Fibroblast of peridontal ligament (primary cell): ENCODE measurements at regions not wholly inside any gene's neighbourhood (a gene's known extent, or its start where the extent isn't known, plus 50 kb on each side); places are given as distances from the start of the nearest gene placed in this dataset.

ENCODE experiments used
- DNase-seq: peaks from one replicate; pipeline ENCODE4 v3.0.0-alpha.2; 2010; ENCODE audit errors: extremely low read depth

GRCh38 chr4:189021831-189022230 is 882.6 kb downstream of the TRIML1 start:
- DNase-seq = peak; percentile 35

DNA sequence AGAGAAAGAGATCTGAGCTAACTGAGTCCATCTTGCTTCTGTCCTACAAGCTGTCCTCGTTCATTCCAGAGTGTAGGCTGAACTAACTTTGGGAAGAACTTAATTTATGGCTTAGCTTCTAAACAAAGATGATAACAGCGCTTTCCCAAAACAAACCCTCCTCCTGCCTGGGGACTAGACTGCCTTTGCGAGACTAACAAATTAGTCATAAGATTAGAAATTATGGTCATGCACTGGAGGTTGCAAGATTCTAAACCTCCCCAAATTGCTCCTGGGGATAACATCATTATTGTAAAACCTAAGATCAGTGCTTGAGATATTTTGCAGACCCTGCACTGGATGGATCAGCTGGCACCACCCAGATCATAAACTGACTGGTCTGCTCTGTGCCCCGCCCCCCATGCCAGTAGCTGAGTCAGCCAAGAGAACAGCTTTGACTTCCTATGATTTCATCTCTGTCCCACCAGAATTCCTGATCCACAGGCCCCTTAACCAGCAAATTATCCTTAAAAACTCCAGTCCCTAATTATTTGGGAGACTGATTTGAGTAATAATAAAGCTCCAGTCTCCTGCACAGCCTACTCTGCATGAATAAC is 883.3 kb downstream of the TRIML1 start:
- DNase-seq = peak; percentile 60

- DNase-seq = no peak
Measured at GRCh38 chr4:189029976-189030504, 890.8 kb downstream of the TRIML1 start.

GRCh38 chr4:189032606-189033338 is 893.5 kb downstream of the TRIML1 start:
- no peak for DNase-seq

GRCh38 chr4:189033801-189034347 is 894.6 kb downstream of the TRIML1 start:
- no peak for DNase-seq

DNA sequence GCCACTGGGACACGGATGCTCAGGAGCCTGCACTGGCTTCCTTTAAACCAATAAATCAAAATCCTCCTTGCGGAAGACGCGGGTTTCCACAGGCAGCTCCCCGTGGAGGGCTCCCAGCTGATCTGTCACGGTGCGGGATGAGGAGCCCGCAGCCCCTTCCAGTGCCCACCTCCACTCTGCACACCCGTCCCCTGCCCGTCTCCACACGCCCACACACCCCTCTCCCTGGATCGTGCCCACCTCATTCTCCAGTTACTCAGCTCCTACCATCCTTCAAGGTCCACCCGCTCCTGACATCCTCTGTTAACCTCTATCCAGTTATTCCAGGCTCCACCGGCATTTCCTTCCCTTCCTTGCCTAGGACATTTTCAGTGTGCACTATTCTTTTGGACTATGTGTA is 895.9 kb downstream of the TRIML1 start:
- DNase-seq = no peak

DNA sequence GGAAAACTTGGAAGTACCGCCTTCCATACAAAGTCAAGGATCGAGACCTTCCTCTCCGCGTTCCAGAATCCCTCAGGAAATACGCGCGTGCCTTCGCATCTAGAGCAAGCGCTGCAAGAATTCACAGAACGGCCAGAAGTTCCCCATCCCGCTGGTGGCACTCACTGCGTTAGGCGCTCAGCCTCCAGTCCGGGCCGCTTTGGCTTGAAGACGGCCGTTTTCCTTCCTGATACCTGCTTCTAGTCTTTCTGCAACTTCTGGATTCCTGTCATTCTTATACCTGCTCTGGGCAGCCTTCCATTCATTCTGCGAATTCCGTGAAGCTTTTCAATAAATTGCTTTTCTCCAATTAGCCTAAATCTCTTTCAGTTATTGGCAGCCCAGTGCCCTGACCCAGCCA is 896.4 kb downstream of the TRIML1 start:
- DNase-seq = no peak

DNA sequence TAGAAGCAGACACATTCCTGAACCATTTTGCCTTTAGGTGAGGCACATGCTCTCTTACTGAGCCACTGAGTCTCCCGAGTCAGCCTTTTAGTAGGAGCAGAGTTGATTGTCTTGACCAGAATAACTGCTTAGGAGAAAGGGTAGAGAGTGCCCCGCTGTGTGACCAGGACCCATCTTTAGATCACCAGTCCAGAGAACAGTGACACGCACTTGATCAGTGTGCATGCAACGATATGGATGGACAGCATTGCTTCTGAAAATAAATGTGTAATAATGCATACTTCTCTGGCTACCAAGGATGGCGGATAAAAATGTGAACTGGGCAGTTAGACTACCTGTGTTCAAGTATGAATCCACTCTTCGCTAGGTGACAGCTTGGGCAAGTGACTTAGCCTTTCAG is 897.7 kb downstream of the TRIML1 start:
- DNase-seq = no peak

DNA sequence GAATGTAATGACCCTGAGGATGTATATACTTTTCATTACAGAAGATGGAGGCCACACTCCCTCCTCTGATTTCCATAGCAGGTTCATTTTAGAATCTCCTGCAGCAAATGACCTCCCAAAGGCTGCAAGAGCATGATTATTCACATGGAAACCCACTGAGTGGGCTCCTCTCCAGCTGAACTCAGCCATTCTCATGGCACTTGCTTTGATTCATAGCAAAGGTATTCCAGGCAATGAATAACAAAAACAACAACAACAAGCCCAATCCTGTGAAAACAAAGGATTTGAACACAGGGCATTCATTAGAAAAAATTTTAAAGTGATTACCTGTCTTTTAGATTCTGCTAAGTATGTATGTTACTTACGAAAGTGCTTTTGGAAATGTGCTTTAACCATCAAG is 894.0 kb upstream of the FRG1 start:
- no peak for DNase-seq

DNA sequence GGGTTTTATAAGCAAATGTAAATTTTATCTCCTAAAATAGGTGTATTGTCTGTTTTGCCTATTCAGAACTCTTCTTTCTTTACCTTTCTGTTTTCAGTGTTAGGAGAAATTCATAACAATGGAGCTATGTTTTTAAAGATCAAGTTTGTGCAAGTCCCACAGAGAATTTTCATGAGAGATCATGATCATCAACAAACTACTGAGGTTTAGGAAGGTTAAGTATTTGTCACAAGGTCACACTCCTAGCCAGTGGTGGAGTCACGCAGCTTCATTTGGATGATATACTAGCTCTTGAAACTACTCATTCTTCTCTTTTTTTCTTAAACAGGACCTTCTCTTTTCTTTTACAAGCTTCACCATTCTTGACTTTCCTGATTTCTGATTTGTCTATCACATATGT is 892.6 kb upstream of the FRG1 start:
- DNase-seq = no peak

- DNase-seq = no peak
Measured at GRCh38 chr4:189049682-189050081, 891.0 kb upstream of the FRG1 start.

GRCh38 chr4:189050643-189051042 is 890.0 kb upstream of the FRG1 start:
- no peak for DNase-seq

DNA sequence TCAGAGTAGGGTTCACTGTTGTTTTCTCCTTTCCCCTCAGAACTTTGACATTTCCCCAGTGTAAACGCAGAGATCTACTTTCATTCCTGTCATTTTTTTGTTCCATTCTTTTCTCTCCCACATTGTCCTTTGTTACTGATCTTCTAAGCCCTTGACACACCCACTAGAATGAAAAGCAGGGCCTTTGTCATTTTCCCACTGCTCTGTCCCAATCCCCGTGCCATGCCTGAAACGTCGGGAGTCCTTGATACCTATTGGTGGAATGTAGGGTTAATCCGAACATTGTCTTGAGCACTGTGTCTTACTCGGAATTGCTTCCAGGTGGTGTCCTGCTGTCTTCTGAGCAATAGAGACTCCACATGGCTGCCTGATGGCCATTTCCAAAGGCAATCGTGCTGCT is 887.1 kb upstream of the FRG1 start:
- no peak for DNase-seq

DNA sequence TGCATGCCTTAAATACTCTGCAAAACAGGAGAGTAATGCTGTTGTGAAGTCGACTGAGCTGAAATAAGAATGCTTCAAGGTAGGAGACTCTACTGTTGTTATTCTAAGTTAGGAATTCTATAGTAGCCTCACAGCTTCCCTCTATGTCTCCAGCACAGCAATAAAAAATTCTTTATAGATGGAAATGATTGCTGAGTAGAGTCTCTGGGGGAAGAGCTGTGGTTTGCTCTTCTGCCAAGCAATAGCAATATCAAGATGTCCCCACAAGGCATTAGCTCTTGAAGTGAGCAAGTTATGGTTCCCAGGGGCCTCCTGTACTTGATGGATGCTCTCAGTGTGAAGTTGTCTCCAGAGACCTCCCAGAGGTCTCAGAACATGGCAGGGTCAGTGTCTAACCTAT is 880.6 kb upstream of the FRG1 start:
- peak; percentile 72 for DNase-seq

GRCh38 chr4:189062047-189062820 is 878.4 kb upstream of the FRG1 start:
- no peak for DNase-seq

DNA sequence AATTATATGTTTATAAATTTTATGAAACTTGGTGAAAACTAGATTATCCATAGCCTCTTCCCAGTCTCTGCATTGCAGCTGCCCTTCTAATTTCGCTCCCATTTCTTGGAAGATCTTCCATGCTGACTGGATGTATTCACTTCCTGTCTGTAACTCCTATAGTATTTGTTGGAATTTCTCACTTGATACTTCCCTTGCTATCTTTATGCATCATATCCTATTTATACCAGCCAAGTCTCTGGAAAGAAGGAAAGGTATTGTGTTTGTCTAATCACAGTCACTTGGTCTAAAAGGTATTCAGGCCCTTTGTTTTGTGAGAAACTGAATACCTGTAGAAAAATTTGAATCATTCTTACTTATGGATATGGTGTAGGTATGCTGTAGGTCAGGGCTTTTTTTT is 870.9 kb upstream of the FRG1 start:
- DNase-seq = no peak

DNA sequence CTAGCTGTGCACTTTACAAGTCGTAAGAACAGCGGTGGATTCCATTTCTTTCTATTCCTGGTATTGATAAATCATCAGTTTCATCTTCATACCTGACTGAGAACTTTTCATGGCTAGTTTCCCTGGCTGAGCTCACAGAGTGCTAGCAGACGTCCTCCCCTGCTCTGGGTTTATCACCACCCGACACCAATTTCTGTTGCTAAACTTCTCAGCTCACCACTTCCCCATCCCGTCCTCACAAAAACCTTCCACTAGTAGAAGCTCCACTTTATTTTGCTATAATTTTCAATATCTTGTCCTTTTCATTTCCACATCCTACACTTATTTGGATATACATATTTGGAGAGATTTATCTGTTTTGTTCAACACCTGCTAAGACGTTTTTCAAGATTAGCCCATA is 869.4 kb upstream of the FRG1 start:
- DNase-seq = no peak

- no peak for DNase-seq
Measured at GRCh38 chr4:189073739-189074138, 866.9 kb upstream of the FRG1 start.

- DNase-seq = peak; percentile 17
Measured at GRCh38 chr4:189081826-189082225, 858.8 kb upstream of the FRG1 start.

DNA sequence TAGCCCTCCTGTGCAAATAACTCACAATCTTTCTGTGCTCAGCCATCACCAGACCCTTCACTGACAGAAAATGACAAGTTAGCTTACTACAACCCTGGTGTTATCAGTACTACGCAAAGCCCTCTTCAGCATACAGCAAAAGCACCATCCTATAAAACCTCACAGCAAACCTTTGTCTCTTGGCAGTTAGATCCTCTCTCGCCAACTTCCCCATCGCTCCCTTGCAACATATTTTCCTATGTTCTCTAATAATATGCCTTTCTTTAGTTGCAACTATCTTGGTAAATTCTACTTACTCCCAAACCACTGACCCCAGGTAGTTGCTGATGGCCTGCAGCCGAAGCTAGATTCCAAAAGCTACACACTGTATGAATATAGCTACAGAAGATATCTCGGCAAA is 856.9 kb upstream of the FRG1 start:
- DNase-seq = no peak

DNA sequence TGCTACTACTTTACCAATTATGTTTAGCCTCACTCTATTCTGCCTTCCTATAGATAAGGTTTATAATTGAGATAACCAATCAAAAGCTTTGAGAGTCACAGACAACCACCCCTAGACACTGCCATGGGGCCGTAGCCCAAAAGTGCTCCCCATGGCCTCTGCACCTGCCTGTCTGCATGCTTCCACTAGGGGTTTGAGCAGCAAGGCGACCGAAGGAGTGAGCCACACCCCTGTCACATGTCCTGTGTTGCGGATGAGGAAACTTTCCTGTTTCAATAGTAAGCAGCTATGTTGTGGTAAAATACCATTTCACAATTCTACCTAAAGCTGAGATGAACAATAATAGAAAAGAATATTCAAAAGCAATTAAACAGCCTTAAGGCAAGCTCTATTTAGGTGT is 856.0 kb upstream of the FRG1 start:
- no peak for DNase-seq

GRCh38 chr4:189087971-189088370 is 852.7 kb upstream of the FRG1 start:
- DNase-seq = no peak

DNA sequence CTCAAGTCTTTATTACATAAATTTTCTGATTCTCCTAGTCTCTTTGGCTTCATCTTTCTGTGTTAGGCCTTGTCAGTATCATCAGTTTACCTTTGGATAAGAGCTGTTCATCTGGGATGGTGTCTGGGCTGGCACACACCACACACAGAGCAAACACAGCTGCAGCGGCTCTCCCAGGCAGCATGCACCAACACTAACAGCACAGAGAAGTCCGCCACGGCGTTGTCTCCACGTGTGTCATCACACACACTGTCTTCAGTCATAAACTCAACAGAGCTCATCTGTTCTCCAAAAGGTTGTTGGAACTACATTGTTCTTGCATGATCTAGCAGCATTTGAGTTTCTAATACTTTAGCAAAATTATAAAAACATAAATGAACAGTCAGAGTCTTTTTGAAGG is 851.9 kb upstream of the FRG1 start:
- no peak for DNase-seq
